Mesenchymal stem cell (in vitro differentiated cells and primary cell): ENCODE measurements at regions not wholly inside any gene's neighbourhood (a gene's known extent, or its start where the extent isn't known, plus 50 kb on each side); places are given as distances from the start of the nearest gene placed in this dataset.

ENCODE experiments used
- DNase-seq: peaks from one replicate; pipeline ENCODE4 v3.0.0-alpha.2; 2013
- H2AFZ ChIP-seq: one replicate; pipeline ENCODE4 v1.6.1; 2013; ENCODE audit warnings: low read depth, mild to moderate bottlenecking, control low read depth, inconsistent platforms, low read length, moderate library complexity
- H2AK5ac ChIP-seq: 2 replicates; pipeline ENCODE4 v1.6.1; 2013; ENCODE audit warnings: low read length, moderate library complexity, mild to moderate bottlenecking, inconsistent platforms; ENCODE audit not compliant: severe bottlenecking
- H2BK120ac ChIP-seq: one replicate; pipeline ENCODE4 v1.6.1; 2013; ENCODE audit warnings: low read depth, mild to moderate bottlenecking, inconsistent platforms, low read length, moderate library complexity
- H2BK12ac ChIP-seq, 2 experiments: one replicate each; pipeline ENCODE4 v1.6.1; 2013; ENCODE audit warnings: inconsistent platforms in 2 of 2, low read length in 2 of 2, mild to moderate bottlenecking in 2 of 2, moderate library complexity in 2 of 2, control low read depth in 1 of 2
- H2BK15ac ChIP-seq: one replicate; pipeline ENCODE4 v1.6.1; 2013; ENCODE audit warnings: mild to moderate bottlenecking, low read depth, inconsistent platforms; ENCODE audit not compliant: poor library complexity, severe bottlenecking
- H2BK5ac ChIP-seq: 2 replicates; pipeline ENCODE4 v1.6.1; 2013; ENCODE audit warnings: low read depth, mild to moderate bottlenecking, low read length, control low read depth, inconsistent platforms; ENCODE audit not compliant: poor library complexity, severe bottlenecking
- H3K14ac ChIP-seq, 2 experiments: one replicate each; pipeline ENCODE4 v1.6.1; 2013; ENCODE audit warnings: inconsistent platforms in 2 of 2, low read length in 2 of 2, control low read depth in 1 of 2, mild to moderate bottlenecking in 1 of 2, moderate library complexity in 1 of 2
- H3K18ac ChIP-seq, 2 experiments: one replicate each; pipeline ENCODE4 v1.6.1; 2013; ENCODE audit warnings: inconsistent platforms in 2 of 2, low read length in 2 of 2, control low read depth in 1 of 2, low read depth in 1 of 2, mild to moderate bottlenecking in 1 of 2
- H3K23ac ChIP-seq, 2 experiments: one replicate each; pipeline ENCODE4 v1.6.1; 2013; ENCODE audit warnings: inconsistent platforms in 2 of 2, low read length in 2 of 2, mild to moderate bottlenecking in 2 of 2, moderate library complexity in 2 of 2, control low read depth in 1 of 2
- H3K27ac ChIP-seq: 2 replicates; pipeline ENCODE4 v1.5.1; 2013; ENCODE audit warnings: mild to moderate bottlenecking, moderate library complexity, low read length, control low read depth, inconsistent platforms; ENCODE audit not compliant: poor library complexity, severe bottlenecking
- H3K27me3 ChIP-seq, 2 experiments: 2 replicates each; pipeline versions ENCODE4 v1.6.1 to v1.7.0; 2013; ENCODE audit warnings: low read length in 2 of 2, mild to moderate bottlenecking in 2 of 2, moderate library complexity in 2 of 2, control low read depth in 1 of 2, inconsistent platforms in 1 of 2; ENCODE audit not compliant: control insufficient read depth in 1 of 2, insufficient read depth in 1 of 2
- H3K36me3 ChIP-seq, 2 experiments: 2 replicates each; pipeline versions ENCODE4 v1.6.1 to v1.7.0; 2013; ENCODE audit warnings: low read length in 2 of 2, control low read depth in 1 of 2, inconsistent platforms in 1 of 2, low read depth in 1 of 2, mild to moderate bottlenecking in 1 of 2; ENCODE audit not compliant: insufficient read depth in 2 of 2, control insufficient read depth in 1 of 2
- H3K4ac ChIP-seq, 2 experiments: one replicate each; pipeline ENCODE4 v1.6.1; 2013; ENCODE audit warnings: inconsistent platforms in 2 of 2, low read length in 2 of 2, mild to moderate bottlenecking in 2 of 2, moderate library complexity in 2 of 2, control low read depth in 1 of 2, low read depth in 1 of 2
- H3K4me1 ChIP-seq: 2 replicates; pipeline ENCODE4 v1.6.1; 2013; ENCODE audit warnings: low read depth, low read length, control low read depth; ENCODE audit not compliant: control insufficient read depth, insufficient read depth
- H3K4me2 ChIP-seq: 2 replicates; pipeline ENCODE4 v1.6.1; 2013; ENCODE audit warnings: low read length, mild to moderate bottlenecking, inconsistent platforms; ENCODE audit not compliant: poor library complexity, severe bottlenecking
- H3K4me3 ChIP-seq, 2 experiments: 2 replicates each; pipeline versions ENCODE4 v1.5.1 to v1.7.0; 2013; ENCODE audit warnings: low read length in 2 of 2, mild to moderate bottlenecking in 2 of 2, control low read depth in 1 of 2, low read depth in 1 of 2; ENCODE audit not compliant: insufficient read depth in 1 of 2
- H3K79me1 ChIP-seq: replicated peaks from 2 replicates; pipeline ENCODE4 v1.6.1; 2013; ENCODE audit warnings: mild to moderate bottlenecking, control low read depth, low read length, inconsistent platforms; ENCODE audit not compliant: poor library complexity, severe bottlenecking
- H3K9ac ChIP-seq: 2 replicates; pipeline ENCODE4 v1.7.0; 2013; ENCODE audit warnings: mild to moderate bottlenecking, low read length, moderate library complexity
- H3K9me3 ChIP-seq: 2 replicates; pipeline ENCODE4 v1.7.0; 2013; ENCODE audit warnings: mild to moderate bottlenecking, low read length; ENCODE audit not compliant: control insufficient read depth
- H4K8ac ChIP-seq: one replicate; pipeline ENCODE4 v1.6.1; 2013; ENCODE audit warnings: inconsistent platforms, mild to moderate bottlenecking, low read length, moderate library complexity
- H4K91ac ChIP-seq: one replicate; pipeline ENCODE4 v1.6.1; 2013; ENCODE audit warnings: mild to moderate bottlenecking, low read length, inconsistent platforms
- WGBS: methylation state at CpG from one replicate; pipeline ENCODE4 v1.1.7; 2013; ENCODE audit warnings: mixed read lengths; 5-methylcytosine and 5-hydroxymethylcytosine counted together

- Histone ChIP-seq H3K79me1 (no peaks in the 10 kb centered on the region), H4K91ac (no peak overlapping the region), H4K8ac (no peak overlapping the region), H2BK5ac (no peak overlapping the region), H3K4me2 (no peak overlapping the region), H3K4me3 (no peak overlapping the region), H3K36me3 (no peaks in the 10 kb centered on the region), H3K27ac (no peak overlapping the region), H3K27me3 (peaks cover 0 to 3% of the 10 kb centered on the region in 2 experiments), H3K9me3 (peaks cover 4% of the 10 kb centered on the region), H2BK15ac (no peak overlapping the region), H2BK120ac (no peak overlapping the region), H3K14ac (no peak overlapping the region), H2AFZ (no peak overlapping the region), H3K4me1 (no peaks in the 10 kb centered on the region), H3K18ac (no peak overlapping the region), H3K23ac (no peak overlapping the region), H2AK5ac (no peak overlapping the region), H2BK12ac (no peak overlapping the region), H3K4ac (no peak overlapping the region), H3K9ac (no peak overlapping the region)
- 62% methylated on average over 2 of the region's 5 CpGs for WGBS
- no peak for DNase-seq
These were observed 76.0 kb upstream of the MYL2 start for GRCh38 chr12:110996415-110996814.

GRCh38 chr12:110995615-110996014 is 75.2 kb upstream of the MYL2 start:
- H3K36me3 ChIP-seq, result no peaks in the 10 kb centered on the region
- H3K79me1 ChIP-seq, result no peaks in the 10 kb centered on the region
- no peak overlapping the region for H2BK15ac ChIP-seq
- H3K23ac ChIP-seq, result no peak overlapping the region
- peaks cover 0 to 3% of the 10 kb centered on the region in 2 experiments for H3K27me3 ChIP-seq
- no peak overlapping the region for H2BK12ac ChIP-seq
- H3K4me3 ChIP-seq, result no peak overlapping the region
- H2BK120ac ChIP-seq, result no peak overlapping the region
- H3K4ac ChIP-seq, result no peak overlapping the region
- no peak overlapping the region for H2AFZ ChIP-seq
- H3K18ac ChIP-seq, result no peak overlapping the region
- H3K27ac ChIP-seq, result no peak overlapping the region
- H3K4me2 ChIP-seq, result no peak overlapping the region
- no peak overlapping the region for H3K9ac ChIP-seq
- peaks cover 4% of the 10 kb centered on the region for H3K9me3 ChIP-seq
- 94% methylated on average over 3 of the region's 3 CpGs for WGBS
- H3K4me1 ChIP-seq, result no peaks in the 10 kb centered on the region
- H2BK5ac ChIP-seq, result no peak overlapping the region
- no peak overlapping the region for H4K91ac ChIP-seq
- H4K8ac ChIP-seq, result no peak overlapping the region
- H3K14ac ChIP-seq, result no peak overlapping the region
- DNase-seq, result no peak
- no peak overlapping the region for H2AK5ac ChIP-seq

- Histone ChIP-seq H3K18ac (no peak overlapping the region), H3K4me1 (no peaks in the 10 kb centered on the region), H2BK15ac (no peak overlapping the region), H3K23ac (no peak overlapping the region), H3K27ac (no peak overlapping the region), H2BK5ac (no peak overlapping the region), H4K91ac (no peak overlapping the region), H2AFZ (no peak overlapping the region), H2BK12ac (no peak overlapping the region), H3K36me3 (no peaks in the 10 kb centered on the region), H2BK120ac (no peak overlapping the region), H3K79me1 (no peaks in the 10 kb centered on the region), H2AK5ac (no peak overlapping the region), H3K9ac (no peak overlapping the region), H3K4me2 (no peak overlapping the region), H4K8ac (no peak overlapping the region), H3K14ac (no peak overlapping the region), H3K4ac (no peak overlapping the region), H3K27me3 (peaks cover 0 to 3% of the 10 kb centered on the region in 2 experiments), H3K9me3 (peaks cover 4% of the 10 kb centered on the region), H3K4me3 (no peak overlapping the region)
- WGBS, result 80% methylated on average over 7 of the region's 7 CpGs
- no peak for DNase-seq
These were observed 74.6 kb upstream of the MYL2 start for GRCh38 chr12:110995016-110995415.

GRCh38 chr12:110993434-110993833 is 73.1 kb upstream of the MYL2 start:
- 73% methylated on average over 3 of the region's 3 CpGs for WGBS
- no peak overlapping the region for H3K18ac ChIP-seq
- DNase-seq, result no peak
- H3K23ac ChIP-seq, result no peak overlapping the region
- no peaks in the 10 kb centered on the region for H3K9me3 ChIP-seq
- H3K4me1 ChIP-seq, result no peaks in the 10 kb centered on the region
- H2BK15ac ChIP-seq, result no peak overlapping the region
- no peak overlapping the region for H3K27ac ChIP-seq
- no peak overlapping the region for H3K9ac ChIP-seq
- H3K4me3 ChIP-seq, result no peak overlapping the region
- no peak overlapping the region for H2BK120ac ChIP-seq
- no peak overlapping the region for H2AK5ac ChIP-seq
- no peak overlapping the region for H3K4me2 ChIP-seq
- no peak overlapping the region for H4K91ac ChIP-seq
- no peak overlapping the region for H2BK5ac ChIP-seq
- no peaks in the 10 kb centered on the region for H3K79me1 ChIP-seq
- H2AFZ ChIP-seq, result no peak overlapping the region
- H3K14ac ChIP-seq, result no peak overlapping the region
- H2BK12ac ChIP-seq, result no peak overlapping the region
- H3K36me3 ChIP-seq, result no peaks in the 10 kb centered on the region
- no peak overlapping the region for H3K4ac ChIP-seq
- peaks cover 0 to 3% of the 10 kb centered on the region in 2 experiments for H3K27me3 ChIP-seq
- no peak overlapping the region for H4K8ac ChIP-seq
